ENCODE measurements at regions not wholly inside any gene's neighbourhood (a gene's known extent, or its start where the extent isn't known, plus 50 kb on each side); places are given as distances from the start of the nearest gene placed in this dataset.

- Histone ChIP-seq H3K36me3 (ENCODE audit: control insufficient read depth in 2 of 2, insufficient read depth in 1 of 2, low read length in 2 of 2) (no peaks in the 10 kb centered on the region), H3K27ac (ENCODE audit: extremely low read depth, low read depth, low read length) (no peak overlapping the region), H3K9me3 (ENCODE audit: control insufficient read depth, insufficient read depth, low read depth, low read length) (no peaks in the 10 kb centered on the region), H3K4me1 (ENCODE audit: control insufficient read depth, insufficient read depth, low read length) (no peaks in the 10 kb centered on the region), H3K4me3 (ENCODE audit: low read depth, low read length) (no peak overlapping the region)
- CTCF ChIA-PET, result interaction anchor here (1.0 kb wide), 1 partner anchor 316 kb away, joined by 3 read pairs; no protein-coding TSS in a partner anchor
- POLR2A ChIA-PET, result no interaction called here
- no peak for TF ChIP-seq ZNF292 (tag by site-specific recombination; IDR thresholded peaks at IDR 0.05; ENCODE audit: borderline replicate concordance, low read depth)
- no peak for TF ChIP-seq ATF2 (tag by site-specific recombination; IDR thresholded peaks at IDR 0.05; ENCODE audit: low read depth)
- TF ChIP-seq ZSCAN30 (tag by site-specific recombination; IDR thresholded peaks at IDR 0.05), result no peak
- TF ChIP-seq ZNF157 (tag by site-specific recombination; IDR thresholded peaks at IDR 0.05), result no peak
- no peak for TF ChIP-seq ZNF24 (tag by site-specific recombination; IDR thresholded peaks at IDR 0.05)
- no peak for TF ChIP-seq SALL2 (tag by site-specific recombination; IDR thresholded peaks at IDR 0.05; ENCODE audit: borderline replicate concordance)
- no peak for TF ChIP-seq ZNF707 (tag by site-specific recombination; IDR thresholded peaks at IDR 0.05)
- no peak for TF ChIP-seq ZNF148 (tag by site-specific recombination; IDR thresholded peaks at IDR 0.05; ENCODE audit: borderline replicate concordance)
- no peak for TF ChIP-seq ZNF404 (tag by site-specific recombination; IDR thresholded peaks at IDR 0.05)
- no peak for TF ChIP-seq SP2 (tag by site-specific recombination; IDR thresholded peaks at IDR 0.05)
Observed at GRCh38 chrX:151088221-151088620, 88.2 kb upstream of the GPR50 start.

GRCh38 chrX:151099001-151099400 is 77.4 kb upstream of the GPR50 start:
- ChIA-PET POLR2A (no interaction called here), CTCF (interaction anchor here (0.6 kb wide), 1 partner anchor 327 kb away, joined by 3 read pairs; no protein-coding TSS in a partner anchor)
- Histone ChIP-seq H3K9me3 (ENCODE audit: control insufficient read depth, insufficient read depth, low read depth, low read length) (no peaks in the 10 kb centered on the region), H3K4me3 (ENCODE audit: low read depth, low read length) (no peak overlapping the region), H3K36me3 (ENCODE audit: control insufficient read depth in 2 of 2, insufficient read depth in 1 of 2, low read length in 2 of 2) (no peaks in the 10 kb centered on the region), H3K27ac (ENCODE audit: extremely low read depth, low read depth, low read length) (no peak overlapping the region), H3K4me1 (ENCODE audit: control insufficient read depth, insufficient read depth, low read length) (no peaks in the 10 kb centered on the region)
- TF ChIP-seq KLF8 (tag by site-specific recombination; IDR thresholded peaks at IDR 0.05) (no peak), ZNF426 (tag by site-specific recombination; IDR thresholded peaks at IDR 0.05) (no peak), ZBTB21 (tag by site-specific recombination; IDR thresholded peaks at IDR 0.05) (no peak), ZNF843 (tag by site-specific recombination; IDR thresholded peaks at IDR 0.05) (no peak), ZNF76 (tag by site-specific recombination; IDR thresholded peaks at IDR 0.05; ENCODE audit: borderline replicate concordance, low read depth) (no peak), ZNF148 (tag by site-specific recombination; IDR thresholded peaks at IDR 0.05; ENCODE audit: borderline replicate concordance) (no peak), ZNF2 (tag by site-specific recombination; IDR thresholded peaks at IDR 0.05) (no peak), ZNF670 (tag by site-specific recombination; IDR thresholded peaks at IDR 0.05; ENCODE audit: low read depth) (no peak), ZNF558 (tag by site-specific recombination; IDR thresholded peaks at IDR 0.05) (no peak), ELK4 (IDR thresholded peaks at IDR 0.05; ENCODE audit: borderline replicate concordance, low read depth, low read length) (no peak), ZNF211 (tag by site-specific recombination; IDR thresholded peaks at IDR 0.05; ENCODE audit: low read depth) (no peak), ZNF404 (tag by site-specific recombination; IDR thresholded peaks at IDR 0.05) (no peak), REPIN1 (tag by site-specific recombination; IDR thresholded peaks at IDR 0.05; ENCODE audit: low read depth) (no peak), SALL2 (tag by site-specific recombination; IDR thresholded peaks at IDR 0.05; ENCODE audit: borderline replicate concordance) (no peak), ZNF623 (tag by site-specific recombination; IDR thresholded peaks at IDR 0.05) (no peak)

Data from HEK293 (cell line).